Ishikawa (cell line): ENCODE measurements at regions not wholly inside any gene's neighbourhood (a gene's known extent, or its start where the extent isn't known, plus 50 kb on each side); places are given as distances from the start of the nearest gene placed in this dataset.

ENCODE experiments used
- CEBPB ChIP-seq: IDR thresholded peaks from 2 replicates; pipeline ENCODE4 v1.6.1; 2012
- CREB1 ChIP-seq: IDR thresholded peaks from 2 replicates; pipeline ENCODE4 v1.6.1; 2012; ENCODE audit warnings: low read depth
- EGR1 ChIP-seq: IDR thresholded peaks from 2 replicates; pipeline ENCODE4 v1.6.1; 2012
- EP300 ChIP-seq: IDR thresholded peaks from 2 replicates; pipeline ENCODE4 v1.6.1; 2012; ENCODE audit warnings: borderline replicate concordance
- FOXM1 ChIP-seq: IDR thresholded peaks from 2 replicates; pipeline ENCODE4 v1.6.1; 2012; ENCODE audit warnings: low read depth, borderline replicate concordance
- MAX ChIP-seq: IDR thresholded peaks from 2 replicates; pipeline ENCODE4 v1.6.1; 2012
- NFIC ChIP-seq: IDR thresholded peaks from 2 replicates; pipeline ENCODE4 v1.6.1; 2012
- RAD21 ChIP-seq: IDR thresholded peaks from 2 replicates; pipeline ENCODE4 v1.6.1; 2012; ENCODE audit warnings: low read depth
- REST ChIP-seq: IDR thresholded peaks from 2 replicates; pipeline ENCODE4 v1.6.1; 2012; ENCODE audit warnings: low read depth, mild to moderate bottlenecking
- TAF1 ChIP-seq: IDR thresholded peaks from 2 replicates; pipeline ENCODE4 v1.6.1; 2012; ENCODE audit warnings: low read depth, mild to moderate bottlenecking
- TCF12 ChIP-seq: IDR thresholded peaks from 2 replicates; pipeline ENCODE4 v1.6.1; 2012; ENCODE audit warnings: low read depth
- TEAD4 ChIP-seq: IDR thresholded peaks from 2 replicates; pipeline ENCODE4 v1.6.1; 2012
- USF1 ChIP-seq: IDR thresholded peaks from 2 replicates; pipeline ENCODE4 v1.6.1; 2012
- YY1 ChIP-seq: IDR thresholded peaks from 2 replicates; pipeline ENCODE4 v1.6.1; 2012; ENCODE audit warnings: low read depth
- ZBTB7A ChIP-seq: IDR thresholded peaks from 2 replicates; pipeline ENCODE4 v1.6.1; 2012; ENCODE audit warnings: low read depth

- TF ChIP-seq USF1 (no peak), YY1 (no peak), CEBPB (no peak), MAX (no peak), RAD21 (no peak), NFIC (no peak), FOXM1 (no peak), REST (no peak), TCF12 (no peak), CREB1 (no peak), TEAD4 (no peak), ZBTB7A (no peak), EP300 (no peak), TAF1 (no peak), EGR1 (no peak)
Observed at GRCh38 chr10:7477538-7478334, 66.9 kb upstream of the SFMBT2 start.

- no peak for TF ChIP-seq CEBPB
- no peak for TF ChIP-seq TCF12
- no peak for TF ChIP-seq CREB1
- TF ChIP-seq YY1: no peak
- no peak for TF ChIP-seq FOXM1
- no peak for TF ChIP-seq TEAD4
- TF ChIP-seq ZBTB7A: no peak
- no peak for TF ChIP-seq EGR1
- no peak for TF ChIP-seq MAX
- TF ChIP-seq NFIC: no peak
- no peak for TF ChIP-seq USF1
- no peak for TF ChIP-seq RAD21
Observed at GRCh38 chr10:7475939-7476338, 65.1 kb upstream of the SFMBT2 start.

- no peak for TF ChIP-seq ZBTB7A
Observed at GRCh38 chr10:7475046-7475911, 64.4 kb upstream of the SFMBT2 start.

GRCh38 chr10:7474388-7474787 lies 63.6 kb upstream of the SFMBT2 start:
- no peak for TF ChIP-seq TAF1
- TF ChIP-seq CREB1: no peak
- no peak for TF ChIP-seq FOXM1
- TF ChIP-seq RAD21: no peak
- no peak for TF ChIP-seq USF1
- no peak for TF ChIP-seq YY1
- TF ChIP-seq NFIC: no peak
- TF ChIP-seq CEBPB: no peak
- TF ChIP-seq ZBTB7A: no peak
- no peak for TF ChIP-seq EGR1
- no peak for TF ChIP-seq TCF12
- TF ChIP-seq EP300: no peak
- no peak for TF ChIP-seq REST
- TF ChIP-seq MAX: no peak
- TF ChIP-seq TEAD4: no peak
